Hepatocyte (in vitro differentiated cells): ENCODE measurements at regions not wholly inside any gene's neighbourhood (a gene's known extent, or its start where the extent isn't known, plus 50 kb on each side); places are given as distances from the start of the nearest gene placed in this dataset.

Experiments used
- DNase-seq: peaks from one replicate; pipeline ENCODE4 v3.0.0-alpha.2; 2016; ENCODE audit warnings: low spot score
- H2AFZ ChIP-seq: fragments of 200-600 bp; sonication (generic); 2 replicates; pipeline ENCODE4 v1.6.0; 2016; ENCODE audit warnings: antibody characterized with exemption, mild to moderate bottlenecking
- H3K27ac ChIP-seq: fragments of 200-600 bp; sonication (generic); 2 replicates; pipeline ENCODE4 v1.5.1; 2016; ENCODE audit warnings: mild to moderate bottlenecking
- H3K27me3 ChIP-seq: fragments of 200-600 bp; sonication (generic); 2 replicates; pipeline ENCODE4 v1.6.1; 2016
- H3K36me3 ChIP-seq: fragments of 200-600 bp; sonication (generic); replicated peaks from 2 replicates; pipeline ENCODE4 v1.5.1; 2016; ENCODE audit warnings: low read depth; ENCODE audit not compliant: insufficient read depth
- H3K4me1 ChIP-seq: fragments of 200-600 bp; sonication (generic); 2 replicates; pipeline ENCODE4 v1.5.1; 2016; ENCODE audit warnings: mild to moderate bottlenecking, moderate library complexity; ENCODE audit not compliant: insufficient read depth
- H3K4me2 ChIP-seq: fragments of 200-600 bp; sonication (generic); 2 replicates; pipeline ENCODE4 v1.6.0; 2016
- H3K4me3 ChIP-seq: fragments of 200-600 bp; sonication (generic); 2 replicates; pipeline ENCODE4 v1.5.1; 2016; ENCODE audit warnings: mild to moderate bottlenecking
- H3K79me2 ChIP-seq: fragments of 200-600 bp; sonication (generic); 2 replicates; pipeline ENCODE4 v1.6.0; 2017; ENCODE audit warnings: mild to moderate bottlenecking
- H3K9me2 ChIP-seq: fragments of 200-600 bp; sonication (generic); replicated peaks from 2 replicates; pipeline ENCODE4 v1.6.0; 2017; ENCODE audit warnings: mild to moderate bottlenecking; ENCODE audit not compliant: insufficient read depth
- H3K9me3 ChIP-seq: fragments of 200-600 bp; sonication (generic); 2 replicates; pipeline ENCODE4 v1.5.1; 2016; ENCODE audit warnings: low read depth, mild to moderate bottlenecking
- H4K20me1 ChIP-seq: fragments of 200-600 bp; sonication (generic); 2 replicates; pipeline ENCODE4 v1.6.0; 2016; ENCODE audit warnings: mild to moderate bottlenecking; ENCODE audit not compliant: insufficient read depth, poor library complexity, severe bottlenecking
- EZH2 ChIP-seq: fragments of 200-600 bp; sonication (generic); IDR thresholded peaks from 2 replicates; pipeline ENCODE4 v1.6.1; 2016; ENCODE audit warnings: antibody characterized with exemption, mild to moderate bottlenecking, borderline replicate concordance
- EZH2phosphoT487 ChIP-seq: fragments of 200-600 bp; sonication (generic); IDR thresholded peaks from one replicate; pipeline ENCODE4 v1.6.1; 2018; ENCODE audit warnings: antibody characterized with exemption, mild to moderate bottlenecking, low read depth, moderate library complexity; ENCODE audit not compliant: unreplicated experiment, severe bottlenecking
- WGBS: methylation state at CpG from one replicate; pipeline ENCODE4 v1.1.6; 2016; ENCODE audit warnings: low lambda C conversion rate; ENCODE audit errors: missing lambda C conversion rate; 5-methylcytosine and 5-hydroxymethylcytosine counted together
- TF ChIP-seq, protein P1 (sequence below): fragments of 200-600 bp; sonication (generic); IDR thresholded peaks from 2 replicates; pipeline ENCODE4 v1.5.1; 2016; ENCODE audit warnings: antibody characterized with exemption, mild to moderate bottlenecking; ENCODE audit not compliant: poor library complexity

DNA sequence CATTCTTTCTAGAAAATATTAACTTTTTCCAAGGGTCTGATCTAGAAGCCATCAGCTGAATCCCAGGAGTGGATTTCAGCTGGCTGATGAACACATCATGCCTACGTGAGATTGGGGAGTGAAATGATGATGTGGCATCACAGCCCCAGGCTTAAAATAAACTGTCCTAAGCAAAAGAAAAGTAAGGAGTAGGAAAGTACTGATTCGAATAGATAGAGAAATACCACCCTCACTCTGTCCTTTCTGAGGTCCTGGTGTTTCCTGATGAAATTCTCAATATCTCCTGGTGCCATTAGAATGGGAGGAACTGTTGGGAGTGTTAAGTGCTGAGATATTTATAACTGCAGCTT is 376.8 kb upstream of the SEMA6D start:
- TF ChIP-seq, protein P1, sequence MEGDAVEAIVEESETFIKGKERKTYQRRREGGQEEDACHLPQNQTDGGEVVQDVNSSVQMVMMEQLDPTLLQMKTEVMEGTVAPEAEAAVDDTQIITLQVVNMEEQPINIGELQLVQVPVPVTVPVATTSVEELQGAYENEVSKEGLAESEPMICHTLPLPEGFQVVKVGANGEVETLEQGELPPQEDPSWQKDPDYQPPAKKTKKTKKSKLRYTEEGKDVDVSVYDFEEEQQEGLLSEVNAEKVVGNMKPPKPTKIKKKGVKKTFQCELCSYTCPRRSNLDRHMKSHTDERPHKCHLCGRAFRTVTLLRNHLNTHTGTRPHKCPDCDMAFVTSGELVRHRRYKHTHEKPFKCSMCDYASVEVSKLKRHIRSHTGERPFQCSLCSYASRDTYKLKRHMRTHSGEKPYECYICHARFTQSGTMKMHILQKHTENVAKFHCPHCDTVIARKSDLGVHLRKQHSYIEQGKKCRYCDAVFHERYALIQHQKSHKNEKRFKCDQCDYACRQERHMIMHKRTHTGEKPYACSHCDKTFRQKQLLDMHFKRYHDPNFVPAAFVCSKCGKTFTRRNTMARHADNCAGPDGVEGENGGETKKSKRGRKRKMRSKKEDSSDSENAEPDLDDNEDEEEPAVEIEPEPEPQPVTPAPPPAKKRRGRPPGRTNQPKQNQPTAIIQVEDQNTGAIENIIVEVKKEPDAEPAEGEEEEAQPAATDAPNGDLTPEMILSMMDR: no peak
- no peak for TF ChIP-seq EZH2
- no peak for TF ChIP-seq EZH2phosphoT487

DNA sequence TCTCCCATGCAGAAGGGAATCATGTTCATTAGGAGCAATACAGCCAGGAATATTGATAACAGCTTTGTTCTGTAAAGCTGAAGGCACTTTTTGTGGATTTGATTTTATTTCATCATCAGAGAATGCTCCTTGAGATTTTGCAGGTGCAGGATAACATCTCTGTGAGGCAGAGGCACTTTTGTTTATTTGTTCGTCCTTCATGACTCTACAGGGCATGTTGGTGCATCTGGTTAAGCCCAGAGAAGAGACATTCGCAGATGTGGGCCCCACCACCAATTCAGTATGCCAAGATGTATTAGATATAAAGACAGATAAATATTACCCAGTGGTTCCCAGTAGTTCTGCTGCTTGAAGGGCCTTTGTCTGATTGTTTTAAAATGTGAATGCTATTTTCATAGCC is 368.1 kb upstream of the SEMA6D start:
- Histone ChIP-seq H2AFZ (no peak overlapping the region), H3K79me2 (no peaks in the 10 kb centered on the region), H3K4me2 (no peak overlapping the region), H3K4me1 (no peaks in the 10 kb centered on the region), H3K27ac (no peak overlapping the region), H3K9me3 (no peaks in the 10 kb centered on the region), H3K36me3 (no peaks in the 10 kb centered on the region), H3K4me3 (no peak overlapping the region), H4K20me1 (no peaks in the 10 kb centered on the region), H3K9me2 (no peaks in the 10 kb centered on the region), H3K27me3 (peaks cover 9% of the 10 kb centered on the region)
- 76% methylated on average over 2 of the region's 2 CpGs for WGBS
- no peak for TF ChIP-seq EZH2
- TF ChIP-seq, protein P1: no peak
- TF ChIP-seq EZH2phosphoT487: no peak
- DNase-seq: no peak

More for the DNA sequence above, 376.8 kb upstream of the SEMA6D start:
- Histone ChIP-seq H3K4me3 (no peak overlapping the region), H3K36me3 (no peaks in the 10 kb centered on the region), H3K4me2 (no peak overlapping the region), H3K79me2 (no peaks in the 10 kb centered on the region), H2AFZ (no peak overlapping the region), H3K27ac (no peak overlapping the region), H3K9me2 (no peaks in the 10 kb centered on the region), H3K4me1 (no peaks in the 10 kb centered on the region), H3K27me3 (peaks cover 2% of the 10 kb centered on the region), H3K9me3 (no peaks in the 10 kb centered on the region), H4K20me1 (no peaks in the 10 kb centered on the region)
- DNase-seq: no peak
- WGBS: 75% methylated on average over 2 of the region's 2 CpGs

DNA sequence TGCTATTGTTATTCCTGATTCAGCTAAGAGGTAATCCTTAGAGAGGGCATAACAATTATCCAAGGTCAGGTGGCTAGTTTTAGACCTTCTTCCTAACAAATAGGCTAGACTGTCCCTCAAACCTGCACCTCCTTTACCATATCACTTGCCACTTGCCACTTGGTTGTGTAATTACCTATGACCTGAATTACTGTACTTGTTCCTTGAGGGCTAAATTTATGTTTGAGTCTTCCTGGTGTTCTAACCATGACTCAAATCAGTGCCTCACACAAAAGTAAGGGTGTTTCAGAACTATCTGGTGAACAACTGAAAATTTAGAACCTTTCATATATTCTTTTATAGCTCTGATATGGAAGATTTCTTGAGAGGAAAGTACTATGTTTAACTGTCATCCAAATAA is 365.8 kb upstream of the SEMA6D start:
- Histone ChIP-seq H3K27ac (no peak overlapping the region), H3K9me2 (no peaks in the 10 kb centered on the region), H3K9me3 (no peaks in the 10 kb centered on the region), H3K4me3 (no peak overlapping the region), H3K27me3 (peaks cover 9% of the 10 kb centered on the region), H3K4me1 (no peaks in the 10 kb centered on the region), H3K4me2 (no peak overlapping the region), H4K20me1 (no peaks in the 10 kb centered on the region), H2AFZ (no peak overlapping the region), H3K79me2 (no peaks in the 10 kb centered on the region), H3K36me3 (no peaks in the 10 kb centered on the region)
- TF ChIP-seq, protein P1: no peak
- TF ChIP-seq EZH2 (no peak), EZH2phosphoT487 (no peak)
- no peak for DNase-seq

DNA sequence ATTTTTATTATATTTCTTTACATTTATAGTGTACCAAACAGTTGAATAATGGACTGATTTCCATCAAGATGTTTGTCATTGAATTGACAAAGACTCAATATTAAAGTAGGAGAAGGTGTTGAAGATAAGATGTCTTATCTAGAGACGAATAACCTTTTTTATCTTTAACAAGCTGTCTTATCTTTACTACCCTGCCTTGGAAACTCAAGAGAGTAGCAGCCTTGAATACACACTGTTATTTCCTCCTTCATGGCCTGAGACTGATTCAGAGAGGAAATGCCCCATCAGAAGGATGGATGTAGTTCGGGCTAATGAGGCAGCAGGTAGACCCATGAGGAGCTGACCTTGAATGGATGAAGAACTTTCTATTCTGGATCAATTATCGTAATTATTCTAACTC is 365.1 kb upstream of the SEMA6D start:
- H4K20me1 ChIP-seq: no peaks in the 10 kb centered on the region
- H3K9me2 ChIP-seq: no peaks in the 10 kb centered on the region
- H3K4me1 ChIP-seq: no peaks in the 10 kb centered on the region
- H3K4me2 ChIP-seq: no peak overlapping the region
- H3K27ac ChIP-seq: no peak overlapping the region
- H3K9me3 ChIP-seq: no peaks in the 10 kb centered on the region
- no peaks in the 10 kb centered on the region for H3K36me3 ChIP-seq
- no peaks in the 10 kb centered on the region for H3K79me2 ChIP-seq
- H2AFZ ChIP-seq: no peak overlapping the region
- peak; percentile 15 for DNase-seq
- H3K4me3 ChIP-seq: no peak overlapping the region
- TF ChIP-seq EZH2 (no peak), EZH2phosphoT487 (peak; percentile 85)
- TF ChIP-seq, protein P1: no peak
- H3K27me3 ChIP-seq: peaks cover 12% of the 10 kb centered on the region
- WGBS: 50% methylated on average over 3 of the region's 3 CpGs
